Activated CD4-positive, CD25-positive, alpha-beta regulatory T cell (primary cell): ENCODE measurements at regions not wholly inside any gene's neighbourhood (a gene's known extent, or its start where the extent isn't known, plus 50 kb on each side); places are given as distances from the start of the nearest gene placed in this dataset.

ENCODE experiments used
- DNase-seq, 4 experiments: peaks; one replicate each; lab custom pipeline; 2025; lab: John Stamatoyannopoulos, UW

GRCh38 chr12:24135158-24135850, 185.8 kb upstream of the SOX5 start:
- DNase-seq: no peak

GRCh38 chr12:24134092-24134491, 184.6 kb upstream of the SOX5 start:
- DNase-seq: no peak

GRCh38 chr12:24133384-24133783, 183.9 kb upstream of the SOX5 start:
- DNase-seq: no peak

- DNase-seq: no peak
Measured at GRCh38 chr12:24127919-24128721, 178.7 kb upstream of the SOX5 start.

- DNase-seq: no peak
Measured at GRCh38 chr12:24125280-24125679, 175.8 kb upstream of the SOX5 start.

- no peak for DNase-seq
Measured at GRCh38 chr12:24121911-24122310, 172.4 kb upstream of the SOX5 start.

GRCh38 chr12:24118668-24119067, 169.2 kb upstream of the SOX5 start:
- no peak for DNase-seq

GRCh38 chr12:24116548-24116947, 167.1 kb upstream of the SOX5 start:
- no peak for DNase-seq

GRCh38 chr12:24113701-24114100, 164.2 kb upstream of the SOX5 start:
- DNase-seq: no peak

GRCh38 chr12:24111616-24112015, 162.1 kb upstream of the SOX5 start:
- DNase-seq: no peak

GRCh38 chr12:24111086-24111485, 161.6 kb upstream of the SOX5 start:
- no peak for DNase-seq

- DNase-seq: no peak
Measured at GRCh38 chr12:24109381-24110039, 160.0 kb upstream of the SOX5 start.

- no peak for DNase-seq
Measured at GRCh38 chr12:24102676-24103075, 153.2 kb upstream of the SOX5 start.

GRCh38 chr12:24099576-24099975, 150.1 kb upstream of the SOX5 start:
- no peak for DNase-seq

GRCh38 chr12:24095245-24095644, 145.8 kb upstream of the SOX5 start:
- no peak for DNase-seq

- no peak for DNase-seq
Measured at GRCh38 chr12:24089510-24089890, 140.0 kb upstream of the SOX5 start.

- no peak for DNase-seq
Measured at GRCh38 chr12:24088751-24089509, 139.5 kb upstream of the SOX5 start.

- no peak for DNase-seq
Measured at GRCh38 chr12:24087294-24087693, 137.8 kb upstream of the SOX5 start.

- no peak for DNase-seq
Measured at GRCh38 chr12:24084800-24085199, 135.3 kb upstream of the SOX5 start.

GRCh38 chr12:24083838-24084237, 134.4 kb upstream of the SOX5 start:
- no peak for DNase-seq

GRCh38 chr12:24081606-24082005, 132.1 kb upstream of the SOX5 start:
- no peak for DNase-seq

GRCh38 chr12:24081092-24081529, 131.6 kb upstream of the SOX5 start:
- DNase-seq: no peak
